GM12878 (cell line): ENCODE measurements at regions not wholly inside any gene's neighbourhood (a gene's known extent, or its start where the extent isn't known, plus 50 kb on each side); places are given as distances from the start of the nearest gene placed in this dataset.

ENCODE experiments used
- ATAC-seq: fragments of 200-7000 bp; cut with Tn5 transposase; 3 replicates; pipeline ENCODE4 v1.9.1; 2020; ENCODE audit warnings: mild to moderate bottlenecking, moderate library complexity
- BruUV-seq: library from RNA; stranded (reverse); fragments of 400-500 nt; replicated peaks from 2 replicates; lab custom pipeline; 2021; lab: Mats Ljungman, UMichigan
- CTCF ChIA-PET: fragments of 300-600 bp; sonication (Branson Sonifier 250); formaldehyde crosslinking; extraction: SDS; loops from one replicate; lab custom pipeline; 2021; ENCODE audit warnings: inconsistent platforms; lab: Yijun Ruan, JAX
- POLR2A ChIA-PET: fragments of 350-600 bp; formaldehyde crosslinking; extraction: SDS; loops from one replicate; lab custom pipeline; 2021; ENCODE audit warnings: inconsistent platforms; lab: Charles Lee
- RAD21 ChIA-PET: fragments of 300-600 bp; sonication (Branson Sonifier 250); formaldehyde crosslinking; loops from one replicate; lab custom pipeline; 2023; ENCODE audit warnings: antibody characterized with exemption; ENCODE audit not compliant: unreplicated experiment; lab: Charles Lee
- SMC1A ChIA-PET: fragments of 300-600 bp; sonication (Branson Sonifier 250); formaldehyde crosslinking; loops from one replicate; lab custom pipeline; 2023; ENCODE audit not compliant: unreplicated experiment, uncharacterized antibody; lab: Charles Lee
- DNase-seq: peaks from one replicate; pipeline ENCODE4 v3.0.0-alpha.2; 2011; ENCODE audit warnings: low read depth, low spot score
- FAIRE-seq: peaks from 3 replicates; lab custom pipeline; 2011; peaks lifted over from hg19 to GRCh38; lab: Jason Lieb, UNC
- H2AFZ ChIP-seq: 2 replicates; pipeline ENCODE4 v1.6.0; 2011; ENCODE audit warnings: low read depth, low read length, control low read depth; ENCODE audit not compliant: control insufficient read depth
- H3K27ac ChIP-seq: 2 replicates; pipeline ENCODE4 v1.5.1; 2011; ENCODE audit warnings: control low read depth; ENCODE audit not compliant: control insufficient read depth, insufficient read depth
- H3K27me3 ChIP-seq, 2 experiments: replicated peaks in 1 of 2; 2 replicates each; pipeline versions ENCODE4 v1.6.0 to v1.6.1; 2011; ENCODE audit warnings: low read length in 1 of 2; ENCODE audit not compliant: control insufficient read depth in 2 of 2, insufficient read depth in 2 of 2
- H3K36me3 ChIP-seq, 2 experiments: 2 replicates each; pipeline ENCODE4 v1.5.1; 2011; ENCODE audit warnings: low read length in 1 of 2; ENCODE audit not compliant: control insufficient read depth in 2 of 2, insufficient read depth in 2 of 2
- H3K4me1 ChIP-seq: 2 replicates; pipeline ENCODE4 v1.6.1; 2011; ENCODE audit warnings: mild to moderate bottlenecking, low read length, moderate library complexity, mixed read lengths; ENCODE audit not compliant: control insufficient read depth, insufficient read depth
- H3K4me2 ChIP-seq: 2 replicates; pipeline ENCODE4 v1.6.0; 2011; ENCODE audit warnings: control low read depth; ENCODE audit not compliant: control insufficient read depth, insufficient read depth
- H3K4me3 ChIP-seq: fragments of 200-600 bp; sonication (generic); 2 replicates; pipeline ENCODE4 v1.5.1; 2016
- H3K79me2 ChIP-seq: 2 replicates; pipeline ENCODE4 v1.6.0; 2011; ENCODE audit warnings: low read length; ENCODE audit not compliant: control insufficient read depth, insufficient read depth
- H3K9ac ChIP-seq: 2 replicates; pipeline ENCODE4 v1.8.0; 2011; ENCODE audit warnings: low read length, control low read depth, mixed read lengths; ENCODE audit not compliant: control insufficient read depth, insufficient read depth
- H3K9me3 ChIP-seq: replicated peaks from 3 replicates; pipeline ENCODE4 v1.5.1; 2011; ENCODE audit warnings: mild to moderate bottlenecking, low read length; ENCODE audit not compliant: control insufficient read depth, insufficient read depth
- H4K20me1 ChIP-seq: 2 replicates; pipeline ENCODE4 v1.6.0; 2011; ENCODE audit not compliant: control insufficient read depth, insufficient read depth
- BHLHE40 ChIP-seq, 2 experiments: fragments of 450-650 bp in 1 of 2; IDR thresholded peaks; 2 replicates each; pipeline ENCODE4 v1.6.1; 2011 to 2017; ENCODE audit warnings: low read depth in 2 of 2, borderline replicate concordance in 1 of 2, improper control_type of control experiment in 1 of 2, low read length in 1 of 2, mild to moderate bottlenecking in 1 of 2
- BRCA1 ChIP-seq: IDR thresholded peaks from 2 replicates; pipeline ENCODE4 v1.6.1; 2011; ENCODE audit warnings: low read depth, low read length, improper control_type of control experiment
- CHD2 ChIP-seq: IDR thresholded peaks from 2 replicates; pipeline ENCODE4 v1.6.1; 2011; ENCODE audit warnings: low read depth, low read length, improper control_type of control experiment, borderline replicate concordance
- CREM ChIP-seq: IDR thresholded peaks from 2 replicates; pipeline ENCODE4 v1.6.1; 2014; ENCODE audit warnings: antibody characterized with exemption, low read depth
- ESRRA ChIP-seq: IDR thresholded peaks from 2 replicates; pipeline ENCODE4 v1.6.1; 2012; ENCODE audit warnings: mild to moderate bottlenecking, low read length, improper control_type of control experiment
- ETV6 ChIP-seq, 2 experiments: fragments of 450-650 bp in 1 of 2; IDR thresholded peaks in 1 of 2; conservative IDR thresholded peaks in 1 of 2; 2 replicates each; pipeline ENCODE4 v1.6.1; 2014; ENCODE audit warnings: antibody characterized with exemption in 1 of 2, borderline replicate concordance in 1 of 2, low read depth in 1 of 2, mild to moderate bottlenecking in 1 of 2, moderate library complexity in 1 of 2
- HDAC6 ChIP-seq: fragments of 200-600 bp; sonication (generic); IDR thresholded peaks from one replicate; pipeline ENCODE4 v1.8.0; 2017; ENCODE audit warnings: antibody characterized with exemption; ENCODE audit not compliant: unreplicated experiment
- POLR2AphosphoS2 ChIP-seq: IDR thresholded peaks from 2 replicates; pipeline ENCODE4 v1.6.1; 2011; ENCODE audit warnings: low read depth, mild to moderate bottlenecking, low read length, improper control_type of control experiment, moderate library complexity
- RAD21 ChIP-seq: IDR thresholded peaks from 2 replicates; pipeline ENCODE4 v1.6.1; 2011; ENCODE audit warnings: mild to moderate bottlenecking, low read depth, low read length, moderate library complexity; ENCODE audit not compliant: insufficient read depth
- SP1 ChIP-seq: IDR thresholded peaks from one replicate; pipeline ENCODE4 v1.6.1; 2011; ENCODE audit warnings: low read depth, low read length
- SUZ12 ChIP-seq: fragments of 200-600 bp; sonication (generic); IDR thresholded peaks from one replicate; pipeline ENCODE4 v1.6.1; 2018; ENCODE audit warnings: antibody characterized with exemption, mild to moderate bottlenecking; ENCODE audit not compliant: unreplicated experiment
- ZBED1 ChIP-seq: IDR thresholded peaks from 2 replicates; pipeline ENCODE4 v1.6.1; 2016; ENCODE audit warnings: borderline replicate concordance
- ZNF274 ChIP-seq: IDR thresholded peaks from one replicate; pipeline ENCODE4 v1.8.0; 2011; ENCODE audit not compliant: insufficient read length, insufficient read depth
- WGBS: methylation state at CpG from one replicate; pipeline ENCODE4 v1.1.6; 2016; ENCODE audit warnings: low lambda C conversion rate; ENCODE audit not compliant: insufficient replicate concordance, insufficient coverage; ENCODE audit errors: missing lambda C conversion rate; 5-methylcytosine and 5-hydroxymethylcytosine counted together
- in situ Hi-C: fragments of 300-500 bp; cut with MboI; formaldehyde crosslinking; loops from 9 replicates; pipeline ENCODE4 v1.14.3; 2018; ENCODE audit warnings: mixed read lengths
- intact Hi-C: fragments of 100-400 bp; cut with micrococcal nuclease; formaldehyde crosslinking; loops from one replicate; pipeline ENCODE4 v1.14.2; 2022; ENCODE audit not compliant: unreplicated experiment
- TF ChIP-seq, protein P1 (sequence below): IDR thresholded peaks from 2 replicates; pipeline ENCODE4 v1.6.1; 2012; ENCODE audit warnings: mild to moderate bottlenecking, low read depth, low read length
- TF ChIP-seq, protein P2 (sequence below): IDR thresholded peaks from 2 replicates; pipeline ENCODE4 v1.6.1; 2012; ENCODE audit warnings: low read depth, low read length, improper control_type of control experiment
- TF ChIP-seq, protein P3 (sequence below): IDR thresholded peaks from 2 replicates; pipeline ENCODE4 v1.6.1; 2011; ENCODE audit warnings: mild to moderate bottlenecking, low read depth, low read length, moderate library complexity; ENCODE audit not compliant: insufficient replicate concordance

DNA sequence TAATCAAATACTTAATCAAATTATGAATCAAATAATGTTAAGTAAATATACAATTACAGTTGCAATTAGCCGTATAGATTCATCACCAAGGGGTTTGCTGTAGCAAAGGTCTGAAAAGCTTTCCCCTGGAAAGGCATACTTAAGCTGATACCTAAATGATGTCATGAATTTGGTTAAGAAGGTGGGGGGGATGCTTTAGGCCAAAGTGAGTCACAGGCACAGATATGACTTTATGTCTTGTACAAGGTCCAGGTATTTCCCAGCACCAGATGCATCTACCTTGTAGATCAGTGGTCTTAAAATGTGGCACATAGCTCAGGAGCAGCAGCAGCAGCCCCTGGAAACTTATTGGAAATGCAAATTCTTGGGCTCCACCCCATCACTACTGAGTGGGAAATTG is 557.3 kb upstream of the CDH4 start (continued):
- TF ChIP-seq POLR2AphosphoS2 (no peak), CREM (no peak)

DNA sequence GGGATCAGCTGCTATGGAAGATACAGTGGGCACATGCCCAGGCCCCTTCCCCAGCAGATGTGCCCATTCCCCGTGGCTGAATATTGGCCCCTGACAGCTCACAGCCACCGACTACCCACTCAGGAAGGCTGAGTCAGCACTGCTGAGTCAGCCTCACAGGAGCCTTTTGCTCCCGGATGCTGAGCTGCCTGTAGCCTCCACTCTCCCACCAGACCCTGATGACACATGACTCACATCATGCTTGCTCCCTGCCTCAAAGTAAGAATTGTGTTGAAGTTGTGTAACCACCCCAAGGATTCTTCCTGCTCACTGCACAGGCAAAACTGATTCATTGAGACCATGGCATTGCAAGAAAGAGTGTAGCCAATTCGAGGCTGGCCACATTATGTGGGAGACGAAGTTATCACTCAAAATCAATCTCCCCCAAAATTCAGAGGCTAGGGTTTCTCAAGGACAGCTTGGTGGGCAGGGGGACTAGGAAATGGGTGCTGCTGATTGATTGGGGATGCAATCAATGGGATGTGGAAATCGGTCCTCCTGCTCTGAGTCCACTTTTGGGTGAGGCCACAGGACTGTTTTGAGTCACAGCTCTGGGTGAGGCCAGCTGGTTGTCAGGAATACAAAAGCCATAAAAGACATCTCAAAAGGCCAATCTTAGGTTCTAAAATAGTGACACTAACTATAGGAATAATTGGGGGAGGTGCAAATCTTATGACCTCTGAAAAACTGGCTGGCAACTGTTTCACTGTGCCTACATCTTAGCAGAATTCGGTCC is 556.6 kb upstream of the CDH4 start:
- Histone ChIP-seq H3K4me2 (no peak overlapping the region), H3K4me1 (no peaks in the 10 kb centered on the region), H3K9ac (no peak overlapping the region), H3K79me2 (no peaks in the 10 kb centered on the region), H3K36me3 (no peaks in the 10 kb centered on the region), H2AFZ (no peak overlapping the region)
- in situ Hi-C loops, result no loop called here
- 0% methylated on average over 7 of the region's 7 CpGs for WGBS
- ATAC-seq (no peak), DNase-seq (no peak), FAIRE-seq (no peak)
- RAD21 ChIA-PET, result no interaction called here
- POLR2A ChIA-PET, result no interaction called here
- intact Hi-C loops, result no loop called here
- no peak for TF ChIP-seq HDAC6
- no peak for TF ChIP-seq SUZ12
- TF ChIP-seq ZBED1, result no peak
- no peak for TF ChIP-seq CHD2
- no peak for TF ChIP-seq SP1
- no peak for TF ChIP-seq BRCA1
- no peak for TF ChIP-seq RAD21
- no peak for TF ChIP-seq ETV6 (conservative IDR thresholded peaks at IDR 0.05 in 1 of 2, IDR thresholded peaks at IDR 0.05 in 1 of 2; ENCODE audit: borderline replicate concordance in 1 of 2, low read depth in 1 of 2)
- no peak for TF ChIP-seq BHLHE40 (IDR thresholded peaks at IDR 0.05; ENCODE audit: borderline replicate concordance in 1 of 2, low read depth in 2 of 2, low read length in 1 of 2)
- no peak for TF ChIP-seq ZNF274
- no peak for TF ChIP-seq ESRRA
- TF ChIP-seq, protein P1, sequence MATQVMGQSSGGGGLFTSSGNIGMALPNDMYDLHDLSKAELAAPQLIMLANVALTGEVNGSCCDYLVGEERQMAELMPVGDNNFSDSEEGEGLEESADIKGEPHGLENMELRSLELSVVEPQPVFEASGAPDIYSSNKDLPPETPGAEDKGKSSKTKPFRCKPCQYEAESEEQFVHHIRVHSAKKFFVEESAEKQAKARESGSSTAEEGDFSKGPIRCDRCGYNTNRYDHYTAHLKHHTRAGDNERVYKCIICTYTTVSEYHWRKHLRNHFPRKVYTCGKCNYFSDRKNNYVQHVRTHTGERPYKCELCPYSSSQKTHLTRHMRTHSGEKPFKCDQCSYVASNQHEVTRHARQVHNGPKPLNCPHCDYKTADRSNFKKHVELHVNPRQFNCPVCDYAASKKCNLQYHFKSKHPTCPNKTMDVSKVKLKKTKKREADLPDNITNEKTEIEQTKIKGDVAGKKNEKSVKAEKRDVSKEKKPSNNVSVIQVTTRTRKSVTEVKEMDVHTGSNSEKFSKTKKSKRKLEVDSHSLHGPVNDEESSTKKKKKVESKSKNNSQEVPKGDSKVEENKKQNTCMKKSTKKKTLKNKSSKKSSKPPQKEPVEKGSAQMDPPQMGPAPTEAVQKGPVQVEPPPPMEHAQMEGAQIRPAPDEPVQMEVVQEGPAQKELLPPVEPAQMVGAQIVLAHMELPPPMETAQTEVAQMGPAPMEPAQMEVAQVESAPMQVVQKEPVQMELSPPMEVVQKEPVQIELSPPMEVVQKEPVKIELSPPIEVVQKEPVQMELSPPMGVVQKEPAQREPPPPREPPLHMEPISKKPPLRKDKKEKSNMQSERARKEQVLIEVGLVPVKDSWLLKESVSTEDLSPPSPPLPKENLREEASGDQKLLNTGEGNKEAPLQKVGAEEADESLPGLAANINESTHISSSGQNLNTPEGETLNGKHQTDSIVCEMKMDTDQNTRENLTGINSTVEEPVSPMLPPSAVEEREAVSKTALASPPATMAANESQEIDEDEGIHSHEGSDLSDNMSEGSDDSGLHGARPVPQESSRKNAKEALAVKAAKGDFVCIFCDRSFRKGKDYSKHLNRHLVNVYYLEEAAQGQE, result no peak
- TF ChIP-seq, protein P2, sequence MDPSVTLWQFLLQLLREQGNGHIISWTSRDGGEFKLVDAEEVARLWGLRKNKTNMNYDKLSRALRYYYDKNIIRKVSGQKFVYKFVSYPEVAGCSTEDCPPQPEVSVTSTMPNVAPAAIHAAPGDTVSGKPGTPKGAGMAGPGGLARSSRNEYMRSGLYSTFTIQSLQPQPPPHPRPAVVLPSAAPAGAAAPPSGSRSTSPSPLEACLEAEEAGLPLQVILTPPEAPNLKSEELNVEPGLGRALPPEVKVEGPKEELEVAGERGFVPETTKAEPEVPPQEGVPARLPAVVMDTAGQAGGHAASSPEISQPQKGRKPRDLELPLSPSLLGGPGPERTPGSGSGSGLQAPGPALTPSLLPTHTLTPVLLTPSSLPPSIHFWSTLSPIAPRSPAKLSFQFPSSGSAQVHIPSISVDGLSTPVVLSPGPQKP, result no peak
- TF ChIP-seq, protein P3, sequence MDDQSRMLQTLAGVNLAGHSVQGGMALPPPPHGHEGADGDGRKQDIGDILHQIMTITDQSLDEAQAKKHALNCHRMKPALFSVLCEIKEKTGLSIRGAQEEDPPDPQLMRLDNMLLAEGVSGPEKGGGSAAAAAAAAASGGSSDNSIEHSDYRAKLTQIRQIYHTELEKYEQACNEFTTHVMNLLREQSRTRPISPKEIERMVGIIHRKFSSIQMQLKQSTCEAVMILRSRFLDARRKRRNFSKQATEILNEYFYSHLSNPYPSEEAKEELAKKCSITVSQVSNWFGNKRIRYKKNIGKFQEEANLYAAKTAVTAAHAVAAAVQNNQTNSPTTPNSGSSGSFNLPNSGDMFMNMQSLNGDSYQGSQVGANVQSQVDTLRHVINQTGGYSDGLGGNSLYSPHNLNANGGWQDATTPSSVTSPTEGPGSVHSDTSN, result no peak
- TF ChIP-seq, all 136 proteins: peak for 0
- no peaks in the 10 kb centered on the region for H4K20me1 ChIP-seq
- no peak overlapping the region for H3K27ac ChIP-seq
- no peaks in the 10 kb centered on the region for H3K9me3 ChIP-seq
- BruUV-seq, result no TSS peak
- ChIA-PET SMC1A (no interaction called here), CTCF (no interaction called here)
- no peaks in the 10 kb centered on the region for H3K27me3 ChIP-seq
- H3K4me3 ChIP-seq, result no peak overlapping the region
